Stimulated activated naive CD8-positive, alpha-beta T cell treated with anti-CD3 and anti-CD28 coated beads, Interleukin-15, amount 100 ng/mL, for 72 hours (primary cell): ENCODE measurements at regions not wholly inside any gene's neighbourhood (a gene's known extent, or its start where the extent isn't known, plus 50 kb on each side); places are given as distances from the start of the nearest gene placed in this dataset.

Experiments
- ATAC-seq: fragments of 150-1000 bp; cut with Tn5 transposase; 2 replicates; pipeline ENCODE4 v1.10.0; 2021; ENCODE audit warnings: mild to moderate bottlenecking, moderate library complexity
- DNase-seq, 2 donors: peaks; one replicate each; pipeline ENCODE4 v3.0.0; 2021 to 2022
- H3K27ac Mint-ChIP-seq, 2 donors: one replicate each; pipeline ENCODE4 v1.8.0; 2022; ENCODE audit warnings: mild to moderate bottlenecking in 2 of 2, mixed read lengths in 2 of 2, moderate library complexity in 2 of 2
- H3K27me3 Mint-ChIP-seq: one replicate; pipeline ENCODE4 v1.8.0; 2022; ENCODE audit warnings: mixed read lengths
- H3K4me1 Mint-ChIP-seq: one replicate; pipeline ENCODE4 v1.8.0; 2022; ENCODE audit warnings: mild to moderate bottlenecking, mixed read lengths
- H3K4me3 Mint-ChIP-seq, 2 donors: one replicate each; pipeline ENCODE4 v1.8.0; 2022; ENCODE audit warnings: mild to moderate bottlenecking in 2 of 2, mixed read lengths in 2 of 2, moderate library complexity in 1 of 2
- H3K9me3 Mint-ChIP-seq, 2 donors: one replicate each; pipeline ENCODE4 v1.8.0; 2022; ENCODE audit warnings: mixed read lengths in 2 of 2

DNA sequence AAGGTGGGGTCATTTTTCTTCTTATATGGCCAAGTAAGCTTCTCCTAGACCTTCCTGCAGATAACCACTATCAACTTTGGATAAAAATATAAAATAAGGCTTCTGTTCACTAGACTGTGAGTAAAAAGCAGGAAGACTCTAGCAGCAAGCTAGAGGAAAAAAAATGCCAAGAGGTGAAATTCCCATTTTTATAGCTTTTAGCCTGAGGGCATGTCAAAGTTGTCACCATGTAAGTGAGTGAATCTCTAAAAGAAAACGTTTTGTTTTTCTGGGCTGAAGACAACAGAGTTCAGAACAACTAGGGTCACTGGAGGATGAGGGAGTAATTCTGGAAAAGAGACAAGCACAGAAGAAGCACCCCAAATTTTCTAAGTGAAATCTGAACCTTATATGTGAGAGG, 143.9 kb upstream of the DIO3 start:
- ATAC-seq (no peak), DNase-seq (no peak)
- Mint-ChIP-seq H3K4me1 (no peaks in the 10 kb centered on the region), H3K4me3 (no peak overlapping the region), H3K27ac (no peak overlapping the region), H3K9me3 (no peaks in the 10 kb centered on the region), H3K27me3 (peaks cover 69% of the 10 kb centered on the region)

DNA sequence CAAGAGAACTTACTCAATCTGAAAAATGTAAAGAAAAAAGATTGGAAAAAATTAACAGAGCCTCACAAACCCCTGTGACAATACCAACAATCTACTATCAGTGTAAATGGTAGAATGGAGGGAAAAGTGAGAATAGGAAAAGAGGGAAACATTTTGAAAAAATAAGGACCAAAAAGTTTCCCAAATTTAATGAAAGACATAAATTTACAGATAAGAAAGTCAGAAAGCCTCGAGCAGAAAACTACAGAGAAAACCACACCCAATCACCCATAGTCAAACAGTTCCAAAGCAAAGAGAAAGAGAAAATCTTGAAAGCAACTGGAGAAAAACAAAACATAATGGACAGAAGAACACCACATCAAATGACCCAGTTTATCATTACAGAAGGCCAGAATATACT, 142.7 kb upstream of the DIO3 start:
- Mint-ChIP-seq H3K4me1 (no peaks in the 10 kb centered on the region), H3K27ac (no peak overlapping the region), H3K27me3 (peaks cover 67% of the 10 kb centered on the region), H3K4me3 (no peak overlapping the region), H3K9me3 (no peaks in the 10 kb centered on the region)
- DNase-seq: no peak
- ATAC-seq: no peak

DNA sequence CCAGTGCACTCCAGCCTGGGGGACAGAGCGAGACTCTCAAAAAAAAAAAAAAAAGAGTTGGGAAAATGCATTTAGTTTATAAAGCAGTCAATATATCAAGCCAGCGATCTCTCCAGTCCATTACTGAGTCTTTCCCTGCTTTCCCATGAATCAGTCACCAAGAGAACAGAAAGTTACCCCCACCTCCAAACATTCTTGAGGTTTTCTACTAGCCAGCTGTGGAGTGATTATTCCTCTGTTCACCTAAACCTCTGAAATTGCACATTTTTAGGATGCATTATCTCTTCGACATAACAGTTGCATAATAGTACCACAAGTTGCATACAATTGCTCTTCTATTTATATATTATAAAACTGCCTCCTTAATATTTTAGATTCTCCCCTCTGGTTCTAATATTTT, 134.8 kb upstream of the DIO3 start:
- H3K27me3 Mint-ChIP-seq: peaks cover 63% of the 10 kb centered on the region
- no peaks in the 10 kb centered on the region for H3K4me1 Mint-ChIP-seq
- DNase-seq (no peak), ATAC-seq (no peak)
- H3K4me3 Mint-ChIP-seq: no peak overlapping the region
- peaks cover 0 to 24% of the 10 kb centered on the region in 2 donors for H3K9me3 Mint-ChIP-seq
- H3K27ac Mint-ChIP-seq: no peak overlapping the region

DNA sequence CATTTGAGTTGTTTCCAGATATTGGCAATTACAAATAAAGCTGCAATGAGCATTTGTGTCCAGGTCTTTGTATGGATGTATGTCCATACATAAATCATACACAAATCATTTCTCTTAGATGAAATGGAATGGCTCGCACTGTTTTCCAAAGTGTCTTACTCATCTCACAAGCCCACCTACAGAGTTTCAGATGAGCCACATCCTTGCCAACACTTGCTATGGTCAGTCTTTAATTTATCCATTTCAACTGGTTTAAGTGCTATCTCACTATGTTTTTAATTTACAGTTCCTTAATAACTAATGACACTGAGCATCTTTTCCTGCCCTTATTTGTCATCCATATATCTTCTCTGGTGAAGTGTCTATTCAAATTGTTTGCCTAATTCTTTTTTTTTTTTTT, 132.9 kb upstream of the DIO3 start:
- H3K27me3 Mint-ChIP-seq: peaks cover 70% of the 10 kb centered on the region
- no peak overlapping the region for H3K27ac Mint-ChIP-seq

DNA sequence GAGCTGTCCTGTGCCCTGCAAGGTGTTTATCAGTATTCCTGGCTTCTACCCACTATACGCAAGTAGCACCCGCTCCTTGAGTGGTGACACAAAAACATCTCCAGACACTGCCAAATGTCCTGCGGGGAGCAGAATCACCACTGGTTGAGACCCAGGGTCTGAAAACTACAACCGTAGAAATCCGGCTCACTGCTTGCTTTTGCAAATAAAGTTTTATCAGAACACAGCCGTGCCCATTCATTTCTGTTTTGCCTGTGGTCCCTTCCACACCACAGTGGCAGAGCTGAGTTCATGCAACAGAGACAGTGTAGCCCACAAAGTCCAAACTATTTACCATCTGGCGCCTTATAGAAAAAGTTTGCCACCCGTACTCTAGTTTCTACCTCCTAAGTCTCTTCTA, 125.7 kb upstream of the DIO3 start:
- Mint-ChIP-seq H3K9me3 (no peaks in the 10 kb centered on the region), H3K4me3 (no peak overlapping the region), H3K4me1 (no peaks in the 10 kb centered on the region), H3K27ac (no peak overlapping the region), H3K27me3 (peaks cover 81% of the 10 kb centered on the region)
- no peak for ATAC-seq
- DNase-seq: no peak

More for the DNA sequence above, 132.9 kb upstream of the DIO3 start:
- H3K4me3 Mint-ChIP-seq: no peak overlapping the region
- ATAC-seq (no peak), DNase-seq (no peak)
- no peaks in the 10 kb centered on the region for H3K4me1 Mint-ChIP-seq
- H3K9me3 Mint-ChIP-seq: peaks cover 0 to 24% of the 10 kb centered on the region in 2 donors

DNA sequence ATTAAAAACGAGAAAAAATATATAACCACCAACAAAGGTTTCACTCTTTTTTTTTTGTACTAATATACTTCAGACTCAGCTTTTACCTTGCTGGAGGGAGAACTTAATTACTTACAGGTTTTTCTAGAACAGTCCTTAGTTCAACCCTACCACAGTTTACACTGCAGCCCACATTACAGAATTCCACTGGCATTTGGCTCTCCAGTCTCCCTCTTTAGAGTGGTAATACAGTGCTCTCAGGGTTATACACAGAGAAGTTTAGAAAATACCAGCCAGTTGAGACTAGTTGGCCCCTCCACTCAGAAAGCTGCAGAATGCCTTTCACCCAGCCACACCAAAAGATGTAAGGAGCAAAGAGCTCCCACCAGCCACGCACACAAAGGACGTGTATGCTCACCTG, 122.3 kb upstream of the DIO3 start:
- Mint-ChIP-seq H3K4me3 (no peak overlapping the region), H3K4me1 (peaks cover 28% of the 10 kb centered on the region), H3K9me3 (no peaks in the 10 kb centered on the region), H3K27ac (no peak overlapping the region), H3K27me3 (peaks cover 88% of the 10 kb centered on the region)
- no peak for ATAC-seq
- no peak for DNase-seq

DNA sequence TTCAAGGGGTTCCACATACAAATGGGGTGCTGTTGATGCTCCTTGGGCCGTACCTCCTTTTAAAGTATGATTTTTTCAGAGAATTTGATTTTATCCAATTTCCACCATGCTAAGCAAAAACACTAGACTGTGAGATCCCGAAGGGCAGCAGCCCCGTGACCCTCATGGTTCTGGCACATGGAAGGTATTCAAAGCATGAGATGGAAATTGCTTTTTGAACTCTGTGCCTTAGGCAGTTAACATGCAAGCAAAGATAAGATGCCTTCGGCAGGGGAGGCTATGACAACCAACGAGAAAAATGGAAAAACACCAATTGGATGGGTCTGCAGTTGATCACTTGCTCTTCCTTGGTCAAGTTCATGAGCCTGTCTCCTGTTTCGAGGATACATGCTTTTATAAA, 120.8 kb upstream of the DIO3 start:
- H3K27me3 Mint-ChIP-seq: peaks cover 92% of the 10 kb centered on the region
- H3K4me1 Mint-ChIP-seq: peaks cover 37% of the 10 kb centered on the region
- no peaks in the 10 kb centered on the region for H3K9me3 Mint-ChIP-seq
- H3K27ac Mint-ChIP-seq: no peak overlapping the region
- ATAC-seq (no peak), DNase-seq (no peak)
- H3K4me3 Mint-ChIP-seq: no peak overlapping the region

DNA sequence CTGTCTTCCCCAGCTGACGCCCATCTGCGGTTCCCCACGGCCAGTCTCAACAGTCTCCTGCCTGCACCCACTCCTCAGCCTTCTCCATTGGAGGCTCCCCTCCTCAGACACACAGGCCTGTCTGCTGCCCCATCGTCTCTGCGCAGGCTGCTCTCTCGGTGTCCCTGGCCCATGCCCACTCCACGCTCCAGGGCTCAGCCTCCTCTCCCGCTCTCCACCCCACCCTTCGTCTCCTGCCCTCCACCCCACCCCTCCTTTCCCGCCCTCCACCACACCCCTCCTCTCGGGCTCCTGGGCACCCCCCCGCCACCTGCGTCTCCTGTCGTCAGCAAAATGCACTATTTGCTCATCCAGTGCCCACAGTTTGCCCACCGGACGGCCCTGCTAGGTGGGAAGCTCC, 119.6 kb upstream of the DIO3 start:
- Mint-ChIP-seq H3K27ac (peak overlapping the region in 1 of 2 donors; percentile 44), H3K27me3 (peaks cover 88% of the 10 kb centered on the region), H3K4me3 (no peak overlapping the region), H3K4me1 (peaks cover 43% of the 10 kb centered on the region), H3K9me3 (no peaks in the 10 kb centered on the region)
- no peak for DNase-seq
- peak; percentile 22 for ATAC-seq

DNA sequence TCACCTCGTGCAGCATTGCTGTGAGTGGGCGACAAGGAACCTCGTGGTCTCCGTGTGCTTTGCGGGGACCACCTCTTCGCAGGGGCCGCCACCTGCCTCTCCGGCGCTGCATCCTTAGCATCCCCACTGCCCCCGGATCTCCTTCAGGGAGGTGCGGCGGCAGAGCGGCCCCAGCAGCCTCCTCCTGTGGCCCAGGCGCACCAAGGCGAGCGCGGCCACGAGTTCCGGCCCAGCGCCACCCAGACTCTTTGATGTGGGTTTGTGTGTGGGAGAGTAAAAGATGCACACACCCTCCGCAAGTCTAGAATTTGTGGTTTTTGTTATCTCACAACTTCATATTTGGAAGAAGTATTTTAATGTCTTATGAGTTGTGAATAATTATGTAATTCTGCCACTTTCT, 118.8 kb upstream of the DIO3 start:
- peak overlapping the region; percentile 44 to 45 for H3K27ac Mint-ChIP-seq
- peaks cover 43% of the 10 kb centered on the region for H3K4me1 Mint-ChIP-seq
- peaks cover 84% of the 10 kb centered on the region for H3K27me3 Mint-ChIP-seq
- peak; percentile 70 to 83 for DNase-seq
- no peaks in the 10 kb centered on the region for H3K9me3 Mint-ChIP-seq
- H3K4me3 Mint-ChIP-seq: no peak overlapping the region
- ATAC-seq: peak; percentile 99

DNA sequence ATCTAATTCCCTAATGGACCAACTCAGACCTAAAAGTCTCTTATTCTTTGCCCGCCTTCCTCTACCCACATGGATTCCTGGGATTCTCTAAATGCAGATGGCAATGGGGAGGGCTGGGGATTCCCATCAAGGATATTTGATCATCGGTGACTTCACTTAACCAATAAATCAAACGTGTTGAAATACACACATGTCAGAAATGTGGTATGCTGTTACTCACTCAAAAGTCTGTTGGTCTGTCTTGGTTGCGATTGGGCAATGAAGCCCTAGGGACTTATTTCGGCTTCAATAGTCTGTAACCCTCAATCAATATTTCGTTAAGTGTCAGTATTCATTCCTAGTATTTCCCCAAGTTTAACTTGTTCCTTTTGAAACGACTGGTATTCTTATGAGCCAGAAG, 117.2 kb upstream of the DIO3 start:
- DNase-seq (no peak), ATAC-seq (no peak)
- H3K4me3 Mint-ChIP-seq: no peak overlapping the region
- H3K4me1 Mint-ChIP-seq: peaks cover 43% of the 10 kb centered on the region
- no peaks in the 10 kb centered on the region for H3K9me3 Mint-ChIP-seq
- peaks cover 88% of the 10 kb centered on the region for H3K27me3 Mint-ChIP-seq
- H3K27ac Mint-ChIP-seq: no peak overlapping the region

DNA sequence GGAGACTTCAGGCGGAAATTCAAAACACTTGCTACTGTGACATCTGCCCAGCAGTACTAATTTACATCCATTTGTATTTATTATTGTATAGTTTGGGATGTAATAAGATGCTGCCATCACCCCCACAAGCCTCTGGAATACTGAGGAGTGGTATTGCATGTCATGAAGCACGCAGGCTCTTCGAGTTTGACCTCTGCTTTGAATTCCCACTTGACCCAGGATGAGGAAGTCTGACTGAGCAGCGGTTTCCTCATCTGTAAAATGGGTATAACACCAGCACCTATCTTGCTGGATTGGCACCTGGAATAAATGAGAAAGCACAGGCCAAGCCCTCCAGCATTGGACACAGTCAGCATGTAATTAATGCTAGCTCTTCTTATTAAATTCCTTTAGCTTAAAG, 116.0 kb upstream of the DIO3 start:
- no peak for DNase-seq
- ATAC-seq: no peak
- Mint-ChIP-seq H3K4me3 (no peak overlapping the region), H3K4me1 (peaks cover 43% of the 10 kb centered on the region), H3K27ac (no peak overlapping the region), H3K9me3 (no peaks in the 10 kb centered on the region), H3K27me3 (peaks cover 88% of the 10 kb centered on the region)

DNA sequence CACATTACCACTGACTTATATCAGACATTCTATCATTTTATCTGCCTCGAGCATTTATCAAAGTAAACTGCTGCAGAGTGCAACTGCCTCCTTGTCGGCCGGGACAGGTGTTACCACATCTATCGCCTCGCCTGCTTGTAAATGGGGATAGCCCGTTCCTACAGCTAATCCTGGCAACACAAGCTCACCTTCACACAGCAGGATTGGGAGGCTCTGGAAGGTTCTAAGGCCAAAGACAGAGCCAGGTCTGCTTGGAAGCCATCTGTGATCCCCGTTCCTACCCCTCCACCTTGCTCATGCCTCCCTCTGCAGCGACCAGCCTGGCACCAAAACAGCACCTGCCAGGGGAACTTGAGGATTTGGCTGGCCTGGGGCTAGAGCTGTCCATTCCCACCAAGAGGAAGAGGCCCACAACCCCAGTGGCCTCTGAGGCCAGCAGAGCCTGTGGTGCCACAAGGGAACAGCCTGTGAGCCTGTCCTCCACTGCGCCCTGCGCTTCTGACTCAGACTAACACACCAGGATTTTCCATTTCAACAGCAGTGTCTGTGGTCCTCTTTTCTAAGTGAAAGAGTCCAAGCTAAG, 114.8 kb upstream of the DIO3 start:
- H3K27me3 Mint-ChIP-seq: peaks cover 88% of the 10 kb centered on the region
- H3K4me1 Mint-ChIP-seq: peaks cover 40% of the 10 kb centered on the region

DNA sequence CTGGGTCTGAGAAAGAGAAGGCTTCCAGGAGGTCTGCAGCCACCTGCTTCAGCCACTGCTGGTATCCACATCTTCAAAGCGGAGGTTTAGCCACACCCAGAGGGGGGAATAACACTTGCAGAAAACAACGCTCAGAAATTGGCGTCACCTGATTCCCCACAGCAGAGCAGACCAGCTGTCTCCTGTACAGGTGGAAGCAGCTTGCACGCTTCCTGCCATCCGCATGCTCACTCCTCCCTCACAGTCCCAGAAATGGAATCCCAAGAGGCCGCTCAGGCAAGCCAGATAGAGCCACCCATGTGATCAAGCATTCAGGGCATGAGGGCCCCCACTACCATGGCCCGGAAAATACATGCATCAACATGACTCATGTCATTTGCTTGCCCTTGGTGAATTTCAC, 112.2 kb upstream of the DIO3 start:
- no peak overlapping the region for H3K27ac Mint-ChIP-seq
- peaks cover 87% of the 10 kb centered on the region for H3K27me3 Mint-ChIP-seq
- H3K9me3 Mint-ChIP-seq: no peaks in the 10 kb centered on the region
- H3K4me1 Mint-ChIP-seq: peaks cover 14% of the 10 kb centered on the region
- DNase-seq: no peak
- no peak for ATAC-seq
- no peak overlapping the region for H3K4me3 Mint-ChIP-seq

More for the DNA sequence above, 114.8 kb upstream of the DIO3 start:
- DNase-seq: no peak
- Mint-ChIP-seq H3K4me3 (no peak overlapping the region), H3K27ac (no peak overlapping the region), H3K9me3 (no peaks in the 10 kb centered on the region)
- no peak for ATAC-seq

DNA sequence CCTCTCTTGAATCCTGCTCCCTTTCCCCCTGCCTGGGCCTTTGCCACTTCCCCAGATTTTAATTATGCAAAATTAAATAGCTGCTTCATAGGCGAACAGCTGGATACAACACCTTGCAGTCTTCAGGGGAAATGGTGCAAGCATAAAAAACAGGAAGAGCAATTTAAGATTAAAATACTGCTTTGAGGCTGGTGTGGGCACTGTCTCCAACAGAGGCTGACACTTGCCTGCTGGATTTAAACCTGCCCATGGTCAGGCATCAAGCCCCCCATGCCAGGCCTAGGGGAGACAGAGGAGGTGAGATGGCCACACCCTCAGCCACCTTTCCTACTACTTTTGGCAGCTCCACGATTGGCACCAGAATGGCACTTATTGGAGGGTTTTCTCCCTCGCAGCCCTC, 110.1 kb upstream of the DIO3 start:
- peaks cover 6% of the 10 kb centered on the region for H3K4me1 Mint-ChIP-seq
- ATAC-seq (no peak), DNase-seq (no peak)
- H3K27ac Mint-ChIP-seq: no peak overlapping the region
- H3K27me3 Mint-ChIP-seq: peaks cover 91% of the 10 kb centered on the region
- H3K4me3 Mint-ChIP-seq: no peak overlapping the region
- no peaks in the 10 kb centered on the region for H3K9me3 Mint-ChIP-seq

DNA sequence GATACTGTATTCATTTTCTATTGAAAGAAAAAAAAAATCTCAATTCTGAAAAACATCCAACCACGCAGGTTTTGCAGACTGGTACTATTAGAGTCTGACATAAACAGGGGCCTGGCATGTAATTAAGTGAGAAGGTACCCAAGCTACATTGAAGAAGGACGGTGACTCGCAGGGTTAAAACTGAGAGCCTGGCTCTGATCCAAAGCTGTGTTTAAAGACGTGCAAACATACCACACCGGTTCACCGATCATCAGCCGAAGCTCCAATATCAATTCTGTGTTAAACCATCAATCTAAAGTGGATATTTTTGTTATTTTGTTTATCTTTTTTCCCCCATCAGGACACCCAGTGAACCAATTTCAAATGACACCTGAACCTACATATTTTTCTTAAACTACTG, 108.1 kb upstream of the DIO3 start:
- ATAC-seq: no peak
- DNase-seq: no peak
- peaks cover 5% of the 10 kb centered on the region for H3K4me1 Mint-ChIP-seq
- H3K9me3 Mint-ChIP-seq: no peaks in the 10 kb centered on the region
- peaks cover 89% of the 10 kb centered on the region for H3K27me3 Mint-ChIP-seq
- no peak overlapping the region for H3K4me3 Mint-ChIP-seq
- H3K27ac Mint-ChIP-seq: no peak overlapping the region

DNA sequence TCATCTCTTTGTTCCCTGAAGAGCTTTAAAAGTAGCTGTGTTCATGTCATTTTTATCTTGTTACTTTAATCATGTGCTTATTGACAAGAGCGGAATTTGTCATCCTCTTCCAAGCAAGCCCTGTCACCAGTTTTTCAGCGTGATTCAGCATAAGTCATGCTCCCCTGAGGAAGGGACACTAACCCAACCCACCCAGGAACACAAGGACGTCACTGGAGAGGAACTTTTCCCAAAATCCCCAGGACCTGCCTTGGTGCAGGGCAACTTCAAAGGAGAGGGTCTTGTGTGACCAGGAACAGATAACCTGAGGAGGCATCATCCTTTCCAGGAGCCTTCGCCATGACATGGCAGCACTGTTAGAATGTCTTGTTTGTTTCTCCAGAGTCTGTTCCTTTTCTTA, 107.1 kb upstream of the DIO3 start:
- ATAC-seq: no peak
- peaks cover 79% of the 10 kb centered on the region for H3K27me3 Mint-ChIP-seq
- H3K4me1 Mint-ChIP-seq: peaks cover 5% of the 10 kb centered on the region
- no peaks in the 10 kb centered on the region for H3K9me3 Mint-ChIP-seq
- H3K4me3 Mint-ChIP-seq: no peak overlapping the region
- no peak for DNase-seq
- no peak overlapping the region for H3K27ac Mint-ChIP-seq
